ENCODE measurements at regions not wholly inside any gene's neighbourhood (a gene's known extent, or its start where the extent isn't known, plus 50 kb on each side); places are given as distances from the start of the nearest gene placed in this dataset.

GRCh38 chr6:77979204-77979603 is 326.4 kb downstream of the MEI4 start:
- no peak for DNase-seq (ENCODE audit: low spot score)

GRCh38 chr6:77986380-77987034 is 333.7 kb downstream of the MEI4 start:
- no peak for DNase-seq (ENCODE audit: low spot score)

- no peak for DNase-seq (ENCODE audit: low spot score)
Measured at GRCh38 chr6:77987035-77987384, 334.2 kb downstream of the MEI4 start.

- DNase-seq (ENCODE audit: low spot score): no peak
Measured at GRCh38 chr6:78010130-78010529, 357.3 kb downstream of the MEI4 start.

DNA sequence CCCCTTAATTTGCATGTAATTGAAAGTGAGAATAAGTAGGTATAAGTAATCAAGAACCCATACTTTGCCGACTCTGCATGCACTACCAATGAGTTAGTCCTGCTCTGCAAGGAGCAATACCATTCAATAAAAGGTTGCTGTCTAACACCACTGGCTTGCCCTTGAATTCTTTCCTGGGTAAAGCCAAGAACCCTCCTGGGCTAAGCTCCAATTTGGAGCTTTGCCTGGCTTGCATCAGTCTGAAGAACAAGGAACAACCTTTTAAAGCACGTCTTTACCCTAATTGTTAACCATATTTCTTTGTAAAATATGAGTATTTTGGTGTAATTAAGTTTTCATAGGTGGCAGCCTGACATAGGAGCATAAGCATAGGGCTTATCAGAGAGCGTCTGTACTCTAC is 367.7 kb downstream of the MEI4 start:
- no peak for DNase-seq (ENCODE audit: low spot score)

- DNase-seq (ENCODE audit: low spot score): no peak
Measured at GRCh38 chr6:78025502-78025901, 372.7 kb downstream of the MEI4 start.

- DNase-seq (ENCODE audit: low spot score): no peak
Measured at GRCh38 chr6:78031228-78031627, 378.4 kb downstream of the MEI4 start.

- DNase-seq (ENCODE audit: low spot score): no peak
Measured at GRCh38 chr6:78059171-78059570, 406.3 kb downstream of the MEI4 start.

DNA sequence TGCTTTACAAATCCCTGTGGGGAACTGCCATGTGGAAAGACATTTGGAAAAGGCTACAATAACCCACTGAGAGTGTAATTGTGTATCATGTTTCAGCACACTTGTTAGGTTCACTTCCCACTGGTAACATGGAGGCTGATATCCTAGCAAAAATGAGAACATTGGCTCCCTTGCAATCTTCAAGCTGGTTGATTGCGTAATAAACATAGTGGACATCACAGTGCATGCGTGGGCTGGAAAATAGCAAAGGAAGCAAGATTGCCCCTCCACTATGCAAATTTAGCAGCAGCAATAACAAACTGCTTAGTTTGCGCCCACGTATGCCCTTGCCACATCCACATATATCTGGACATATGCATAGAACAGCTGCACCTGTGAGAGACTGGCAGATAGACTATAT is 410.2 kb downstream of the MEI4 start:
- DNase-seq (ENCODE audit: low spot score): no peak

DNA sequence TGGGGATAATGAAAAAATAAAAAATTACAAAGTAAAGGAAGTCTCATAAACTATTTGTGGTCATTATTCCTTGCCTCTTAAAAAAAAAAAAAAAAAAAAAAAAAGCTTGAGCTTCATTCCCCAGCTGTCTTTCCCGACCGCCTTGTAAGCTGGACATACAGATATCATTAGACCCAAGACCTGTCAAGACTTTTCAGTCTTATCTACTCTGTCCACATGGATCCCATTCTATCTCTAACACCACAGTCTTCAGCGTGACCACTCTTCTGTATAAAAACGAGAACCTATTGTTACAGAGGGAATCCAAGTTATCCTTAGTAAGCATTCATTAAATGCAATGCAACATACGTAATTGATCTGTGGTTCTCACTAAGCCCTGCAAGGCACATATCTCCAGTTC is 423.5 kb downstream of the MEI4 start:
- no peak for DNase-seq (ENCODE audit: low spot score)

- no peak for DNase-seq (ENCODE audit: low spot score)
Measured at GRCh38 chr6:78089531-78089930, 436.7 kb downstream of the MEI4 start.

DNA sequence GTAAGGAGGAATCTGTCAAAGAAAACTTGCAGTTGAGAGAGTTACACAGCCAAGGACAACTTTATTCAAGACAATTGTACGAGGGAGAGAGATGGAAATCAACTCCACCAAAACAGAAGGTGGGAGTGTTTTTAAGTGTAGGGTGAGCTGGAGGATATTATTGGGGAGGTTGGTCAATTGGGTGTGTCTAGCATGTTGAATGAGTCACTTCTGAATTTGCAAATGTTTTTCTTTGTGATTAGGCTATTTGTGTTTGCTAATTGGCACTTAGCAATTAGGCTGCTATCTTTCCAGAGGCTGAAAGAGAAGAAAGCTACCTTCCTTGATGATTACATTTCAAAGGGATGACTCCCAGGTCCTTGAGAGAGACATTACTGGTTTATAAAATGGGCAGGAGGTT is 441.1 kb downstream of the MEI4 start:
- no peak for DNase-seq (ENCODE audit: low spot score)

DNA sequence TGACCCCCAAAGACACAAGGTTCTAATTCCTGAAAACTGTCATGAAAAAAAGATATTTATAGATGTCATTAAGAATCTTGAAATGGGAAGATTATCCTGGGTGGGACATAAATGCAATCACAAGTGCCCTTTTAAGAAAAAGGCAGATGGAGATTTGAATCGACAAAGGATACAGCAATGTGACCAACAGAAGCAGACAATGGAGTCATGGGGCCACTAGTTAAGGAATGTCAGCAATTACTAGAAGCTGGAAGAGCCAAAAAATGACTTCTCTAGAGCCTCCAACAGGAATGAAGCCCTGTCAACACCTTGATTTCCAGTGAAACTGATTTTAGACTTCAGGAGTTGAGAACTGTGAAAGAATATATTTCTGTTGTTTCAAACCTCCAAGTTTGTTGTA is 448.5 kb downstream of the MEI4 start:
- no peak for DNase-seq (ENCODE audit: low spot score)

DNA sequence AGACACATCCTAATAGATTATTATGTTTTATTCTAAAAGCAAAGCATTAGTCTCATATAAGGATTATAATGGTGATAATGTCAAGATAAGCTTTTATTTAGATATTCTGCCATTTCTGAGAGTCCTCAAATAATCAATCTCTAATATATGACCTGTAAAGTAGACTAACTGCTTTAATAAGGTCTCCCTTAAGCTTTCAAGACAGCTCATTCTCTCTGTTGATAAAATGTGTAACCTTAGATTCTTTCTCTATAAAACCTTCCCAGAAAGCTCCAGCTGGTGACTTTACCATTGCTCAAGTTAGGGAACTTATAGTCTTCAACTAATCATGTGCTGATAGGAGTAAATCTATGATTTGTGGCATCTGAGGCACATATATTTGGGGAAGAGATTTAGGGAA is 457.8 kb downstream of the MEI4 start:
- no peak for DNase-seq (ENCODE audit: low spot score)

- no peak for DNase-seq (ENCODE audit: low spot score)
Measured at GRCh38 chr6:78117966-78118365, 465.1 kb downstream of the MEI4 start.

DNA sequence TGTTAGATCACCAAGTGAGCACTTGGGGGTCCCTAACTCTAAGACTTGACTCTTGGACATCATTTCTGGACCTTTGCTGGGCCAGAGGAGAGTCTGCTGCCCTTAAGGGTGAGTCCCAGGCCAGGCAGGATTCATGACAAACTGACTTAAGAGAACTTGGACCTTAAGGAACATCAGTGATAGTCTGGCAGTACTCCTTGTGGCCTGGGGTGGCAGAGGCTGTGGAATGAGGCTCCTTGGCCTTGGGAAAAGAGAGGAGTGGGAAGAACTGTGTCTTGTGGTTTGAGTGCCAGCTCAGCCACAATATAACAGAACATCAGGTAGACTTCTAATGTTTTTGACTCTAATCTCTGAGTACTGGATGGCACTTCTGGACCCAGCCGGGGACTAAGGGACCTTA is 478.7 kb downstream of the MEI4 start:
- no peak for DNase-seq (ENCODE audit: low spot score)

DNA sequence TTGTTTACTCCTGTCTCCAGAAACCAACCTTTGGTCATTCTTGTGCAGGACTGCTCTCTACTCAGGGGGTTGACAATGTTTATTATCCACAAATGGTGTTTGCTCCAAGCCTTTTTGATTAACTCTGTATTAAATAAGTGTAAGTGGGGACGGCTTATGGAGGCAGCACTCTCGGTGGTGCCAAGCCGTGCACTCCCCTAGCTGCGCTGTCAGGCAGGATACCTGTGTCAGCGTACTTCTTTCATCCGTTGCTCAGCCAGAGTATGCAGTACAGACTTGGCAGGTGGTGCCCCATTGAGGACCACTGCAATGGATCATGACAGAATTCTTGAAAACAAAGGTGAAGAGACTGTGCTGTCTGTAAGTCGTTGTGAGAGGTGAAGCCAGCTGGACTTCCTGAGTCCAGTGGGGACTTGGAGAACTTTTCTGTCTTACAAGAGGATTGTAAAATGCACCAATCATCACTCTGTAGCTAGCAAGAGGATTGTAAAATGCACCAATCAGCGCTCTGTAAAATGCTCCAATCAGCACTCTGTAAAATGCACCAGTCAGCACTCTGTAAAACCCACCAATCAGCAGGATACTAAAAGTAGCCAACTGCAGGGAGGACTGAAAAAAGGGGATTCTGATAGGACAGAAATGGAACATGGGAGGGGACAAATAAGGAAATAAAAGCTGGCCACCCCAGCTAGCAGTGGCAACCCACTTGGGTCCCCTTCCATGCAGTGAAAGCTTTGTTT is 480.0 kb downstream of the MEI4 start:
- DNase-seq (ENCODE audit: low spot score): no peak

- DNase-seq (ENCODE audit: low spot score): no peak
Measured at GRCh38 chr6:78150425-78150824, 497.6 kb downstream of the MEI4 start.

GRCh38 chr6:78153976-78154375 is 501.1 kb downstream of the MEI4 start:
- no peak for DNase-seq (ENCODE audit: low spot score)

DNA sequence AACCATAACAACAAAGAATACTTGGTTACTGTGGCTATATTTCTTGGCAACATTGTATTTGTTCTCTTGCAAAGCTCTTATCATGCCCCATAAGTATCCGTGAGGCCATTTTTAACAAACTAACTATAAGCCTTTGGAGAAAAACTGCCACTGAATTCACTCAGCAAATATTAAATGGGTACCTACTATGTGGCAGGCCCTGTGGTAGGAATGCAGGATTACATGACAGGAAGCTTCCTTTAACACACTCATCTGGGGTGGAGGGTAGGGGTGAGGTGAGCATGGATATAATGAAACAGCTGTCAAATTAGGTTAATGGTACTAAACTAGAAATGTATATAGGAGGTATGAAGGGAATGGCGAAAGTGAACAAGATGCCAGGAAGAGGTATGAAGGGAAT is 504.8 kb downstream of the MEI4 start:
- DNase-seq (ENCODE audit: low spot score): no peak

GRCh38 chr6:78188891-78189290 is 536.1 kb downstream of the MEI4 start:
- no peak for DNase-seq (ENCODE audit: low spot score)

GRCh38 chr6:78192057-78192456 is 539.2 kb downstream of the MEI4 start:
- no peak for DNase-seq (ENCODE audit: low spot score)

- no peak for DNase-seq (ENCODE audit: low spot score)
Measured at GRCh38 chr6:78199044-78199443, 546.2 kb downstream of the MEI4 start.

DNA sequence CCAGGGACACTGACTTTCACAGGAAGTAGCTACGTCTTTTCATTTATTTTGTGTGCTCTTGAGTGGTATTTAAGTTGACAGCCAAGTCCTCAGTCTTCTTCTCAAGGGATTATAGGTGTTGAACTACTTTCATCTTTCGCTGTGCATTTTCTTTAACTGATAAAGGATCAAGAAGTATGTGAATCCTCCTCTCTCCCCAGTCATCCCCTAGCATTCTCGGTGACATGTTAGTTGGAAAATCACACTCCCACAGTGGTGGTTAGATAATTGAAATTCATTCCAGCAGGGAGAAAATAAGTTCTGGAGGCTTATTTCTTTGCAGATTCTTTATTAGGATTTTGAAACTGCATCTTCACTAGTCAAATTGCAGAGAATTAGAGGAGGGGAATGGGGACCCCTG is 569.4 kb downstream of the MEI4 start:
- no peak for DNase-seq (ENCODE audit: low spot score)
